Activated T-helper 1 cell treated with anti-CD3 and anti-CD28 coated beads, Interleukin-12 subunit alpha, Interleukin-12 subunit beta, Interleukin-2, Interleukin-4 antibody, amounts not matched to agents 30 ng/mL and 10 ng/mL and 1 ng/mL, durations not matched to agents 14 hours and 24 hours and 36 hours (primary cell): ENCODE measurements at regions not wholly inside any gene's neighbourhood (a gene's known extent, or its start where the extent isn't known, plus 50 kb on each side); places are given as distances from the start of the nearest gene placed in this dataset.

Source experiments
- DNase-seq: peaks from one replicate; pipeline ENCODE4 v3.0.0; 2021; ENCODE audit warnings: low spot score
- H3K27ac Mint-ChIP-seq: one replicate; pipeline ENCODE4 v1.8.0; 2021; ENCODE audit warnings: mild to moderate bottlenecking, mixed read lengths
- H3K27me3 Mint-ChIP-seq: one replicate; pipeline ENCODE4 v1.8.0; 2022; ENCODE audit warnings: mild to moderate bottlenecking, moderate library complexity, mixed read lengths; ENCODE audit not compliant: insufficient read depth
- H3K36me3 Mint-ChIP-seq: one replicate; pipeline ENCODE4 v1.8.0; 2021; ENCODE audit warnings: low read depth, mixed read lengths
- H3K4me1 Mint-ChIP-seq: one replicate; pipeline ENCODE4 v1.8.0; 2021; ENCODE audit warnings: low read depth, mixed read lengths
- H3K4me3 Mint-ChIP-seq: one replicate; pipeline ENCODE4 v1.8.0; 2021; ENCODE audit warnings: mild to moderate bottlenecking, moderate library complexity, mixed read lengths
- H3K9me3 Mint-ChIP-seq: one replicate; pipeline ENCODE4 v1.8.0; 2021; ENCODE audit warnings: mixed read lengths
- intact Hi-C: fragments of 100-400 bp; cut with micrococcal nuclease; formaldehyde crosslinking; loops from one replicate; pipeline ENCODE4 v1.15.1; 2024

DNA sequence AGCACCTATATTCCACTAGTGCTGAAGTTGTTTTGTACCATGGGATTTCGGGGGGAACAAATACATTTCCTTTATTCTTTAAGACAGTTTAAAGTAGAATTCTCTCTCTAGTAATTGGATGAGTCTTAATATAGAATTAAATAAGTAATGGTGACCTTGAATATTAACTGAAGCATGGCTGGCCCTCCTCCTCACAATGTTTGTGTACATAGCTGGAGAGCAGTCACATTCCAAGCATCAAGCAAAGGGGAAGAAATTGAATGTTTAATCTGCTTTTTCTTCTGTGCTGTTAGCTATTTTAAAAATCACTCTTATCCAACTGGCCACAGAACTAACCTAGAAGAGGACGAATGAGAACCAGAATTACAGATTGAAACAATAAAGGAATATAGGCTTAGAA, 906.9 kb downstream of the CCSER2 start:
- no peak for DNase-seq
- H3K4me1 Mint-ChIP-seq, result no peaks in the 10 kb centered on the region
- peaks cover under 1% of the 10 kb centered on the region for H3K27me3 Mint-ChIP-seq
- intact Hi-C loops, result no loop called here
- no peak overlapping the region for H3K27ac Mint-ChIP-seq
- H3K4me3 Mint-ChIP-seq, result no peak overlapping the region
- no peaks in the 10 kb centered on the region for H3K36me3 Mint-ChIP-seq
- H3K9me3 Mint-ChIP-seq, result no peaks in the 10 kb centered on the region

GRCh38 chr10:85238676-85239075, 910.3 kb downstream of the CCSER2 start:
- no peaks in the 10 kb centered on the region for H3K36me3 Mint-ChIP-seq

DNA sequence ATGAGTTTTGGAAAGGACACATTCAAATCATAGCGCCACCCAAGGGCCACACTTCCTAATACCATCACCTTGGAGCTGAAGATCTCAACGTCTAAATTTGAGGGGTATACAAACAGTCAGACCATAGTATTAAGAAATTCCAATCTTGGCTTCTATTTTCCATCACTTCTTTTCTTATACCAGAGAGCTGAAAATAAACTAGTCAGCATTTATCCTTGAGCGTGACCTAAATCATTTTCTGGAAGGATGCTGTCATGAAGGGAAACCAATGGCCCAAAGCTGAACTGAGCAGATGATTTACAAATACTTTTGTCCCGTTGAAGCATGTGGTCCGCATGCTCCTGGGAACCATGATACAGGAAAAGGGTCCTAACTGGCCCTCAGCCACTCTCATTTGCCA, 921.9 kb downstream of the CCSER2 start:
- H3K36me3 Mint-ChIP-seq, result no peaks in the 10 kb centered on the region
- no peaks in the 10 kb centered on the region for H3K27me3 Mint-ChIP-seq
- H3K4me3 Mint-ChIP-seq, result no peak overlapping the region
- no peak overlapping the region for H3K27ac Mint-ChIP-seq
- intact Hi-C loops, result no loop called here
- no peak for DNase-seq
- no peaks in the 10 kb centered on the region for H3K4me1 Mint-ChIP-seq
- no peaks in the 10 kb centered on the region for H3K9me3 Mint-ChIP-seq

More at GRCh38 chr10:85238676-85239075, 910.3 kb downstream of the CCSER2 start:
- Mint-ChIP-seq H3K27me3 (no peaks in the 10 kb centered on the region), H3K4me1 (no peaks in the 10 kb centered on the region), H3K4me3 (no peak overlapping the region), H3K27ac (no peak overlapping the region), H3K9me3 (no peaks in the 10 kb centered on the region)
- no peak for DNase-seq
- intact Hi-C loops, result no loop called here

DNA sequence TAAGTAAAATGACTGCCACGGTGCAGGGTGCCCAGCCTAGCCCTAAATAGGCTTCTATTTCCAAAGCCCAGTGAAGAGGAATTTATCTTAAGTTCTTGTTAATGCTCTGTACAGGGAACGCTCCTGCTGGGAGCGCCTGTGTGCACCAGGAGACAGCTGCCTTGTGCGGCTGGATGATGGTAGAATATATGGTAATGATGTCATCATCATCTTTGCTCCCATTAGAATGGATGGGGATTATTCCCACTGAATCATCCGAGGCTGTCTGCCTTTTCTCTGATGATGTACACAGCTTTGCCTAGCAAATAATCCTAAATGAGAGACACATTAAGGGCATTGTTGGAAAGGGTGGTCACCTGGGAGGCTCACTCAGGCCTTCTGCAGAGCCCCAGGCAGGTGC, 928.1 kb downstream of the CCSER2 start:
- Mint-ChIP-seq H3K36me3 (no peaks in the 10 kb centered on the region), H3K4me1 (no peaks in the 10 kb centered on the region), H3K9me3 (no peaks in the 10 kb centered on the region), H3K27ac (no peak overlapping the region), H3K4me3 (no peak overlapping the region), H3K27me3 (no peaks in the 10 kb centered on the region)
- DNase-seq, result no peak
- intact Hi-C loops, result no loop called here

DNA sequence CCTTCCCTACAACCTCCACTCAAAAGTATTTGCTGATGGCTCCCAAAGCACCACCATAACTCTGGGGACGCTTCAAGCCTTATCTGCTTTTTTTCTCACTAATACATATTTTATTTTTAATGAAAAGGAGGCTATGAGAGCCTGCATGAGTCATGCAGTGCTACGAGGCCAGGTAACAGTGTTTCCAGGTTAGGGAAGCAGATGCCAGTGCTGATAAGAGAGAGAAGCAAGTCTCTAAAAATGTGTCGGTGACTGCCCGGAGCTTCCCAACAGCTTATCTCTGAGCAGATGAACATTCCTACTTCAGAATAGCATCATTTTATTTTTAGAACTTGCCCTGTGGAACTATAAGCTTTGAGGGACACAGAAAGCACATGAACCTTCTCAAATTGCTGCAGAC, 931.5 kb downstream of the CCSER2 start:
- Mint-ChIP-seq H3K4me3 (no peak overlapping the region), H3K27ac (no peak overlapping the region), H3K4me1 (no peaks in the 10 kb centered on the region), H3K27me3 (no peaks in the 10 kb centered on the region), H3K36me3 (no peaks in the 10 kb centered on the region), H3K9me3 (no peaks in the 10 kb centered on the region)
- DNase-seq, result no peak
- intact Hi-C loops, result no loop called here

- Mint-ChIP-seq H3K9me3 (no peaks in the 10 kb centered on the region), H3K27me3 (no peaks in the 10 kb centered on the region), H3K36me3 (no peaks in the 10 kb centered on the region), H3K27ac (no peak overlapping the region), H3K4me1 (no peaks in the 10 kb centered on the region), H3K4me3 (no peak overlapping the region)
- no peak for DNase-seq
- intact Hi-C loops, result no loop called here
Observed at GRCh38 chr10:85262992-85263391, 934.6 kb downstream of the CCSER2 start.

- DNase-seq, result no peak
- Mint-ChIP-seq H3K4me1 (no peaks in the 10 kb centered on the region), H3K4me3 (no peak overlapping the region)
Observed at GRCh38 chr10:85265121-85265520, 936.7 kb downstream of the CCSER2 start.

GRCh38 chr10:85266808-85267207, 938.4 kb downstream of the CCSER2 start:
- H3K27me3 Mint-ChIP-seq, result no peaks in the 10 kb centered on the region
- no peak for DNase-seq
- intact Hi-C loops, result no loop called here
- no peak overlapping the region for H3K4me3 Mint-ChIP-seq
- peaks cover 5% of the 10 kb centered on the region for H3K9me3 Mint-ChIP-seq
- H3K36me3 Mint-ChIP-seq, result no peaks in the 10 kb centered on the region
- H3K4me1 Mint-ChIP-seq, result no peaks in the 10 kb centered on the region
- H3K27ac Mint-ChIP-seq, result no peak overlapping the region

More at GRCh38 chr10:85265121-85265520, 936.7 kb downstream of the CCSER2 start:
- Mint-ChIP-seq H3K9me3 (no peaks in the 10 kb centered on the region), H3K27me3 (no peaks in the 10 kb centered on the region), H3K27ac (no peak overlapping the region), H3K36me3 (no peaks in the 10 kb centered on the region)
- intact Hi-C loops, result no loop called here

GRCh38 chr10:85280014-85280413, 951.6 kb downstream of the CCSER2 start:
- intact Hi-C loops, result no loop called here
- H3K9me3 Mint-ChIP-seq, result no peaks in the 10 kb centered on the region
- no peak overlapping the region for H3K4me3 Mint-ChIP-seq
- DNase-seq, result no peak
- no peaks in the 10 kb centered on the region for H3K36me3 Mint-ChIP-seq
- no peaks in the 10 kb centered on the region for H3K27me3 Mint-ChIP-seq
- no peak overlapping the region for H3K27ac Mint-ChIP-seq
- H3K4me1 Mint-ChIP-seq, result no peaks in the 10 kb centered on the region

- Mint-ChIP-seq H3K4me1 (no peaks in the 10 kb centered on the region), H3K36me3 (no peaks in the 10 kb centered on the region), H3K4me3 (no peak overlapping the region), H3K27me3 (no peaks in the 10 kb centered on the region), H3K27ac (no peak overlapping the region), H3K9me3 (peaks cover 4% of the 10 kb centered on the region)
- intact Hi-C loops, result no loop called here
- no peak for DNase-seq
Observed at GRCh38 chr10:85284778-85285770, 956.7 kb downstream of the CCSER2 start.

- H3K9me3 Mint-ChIP-seq, result no peaks in the 10 kb centered on the region
Observed at GRCh38 chr10:85293483-85293882, 965.1 kb downstream of the CCSER2 start.

DNA sequence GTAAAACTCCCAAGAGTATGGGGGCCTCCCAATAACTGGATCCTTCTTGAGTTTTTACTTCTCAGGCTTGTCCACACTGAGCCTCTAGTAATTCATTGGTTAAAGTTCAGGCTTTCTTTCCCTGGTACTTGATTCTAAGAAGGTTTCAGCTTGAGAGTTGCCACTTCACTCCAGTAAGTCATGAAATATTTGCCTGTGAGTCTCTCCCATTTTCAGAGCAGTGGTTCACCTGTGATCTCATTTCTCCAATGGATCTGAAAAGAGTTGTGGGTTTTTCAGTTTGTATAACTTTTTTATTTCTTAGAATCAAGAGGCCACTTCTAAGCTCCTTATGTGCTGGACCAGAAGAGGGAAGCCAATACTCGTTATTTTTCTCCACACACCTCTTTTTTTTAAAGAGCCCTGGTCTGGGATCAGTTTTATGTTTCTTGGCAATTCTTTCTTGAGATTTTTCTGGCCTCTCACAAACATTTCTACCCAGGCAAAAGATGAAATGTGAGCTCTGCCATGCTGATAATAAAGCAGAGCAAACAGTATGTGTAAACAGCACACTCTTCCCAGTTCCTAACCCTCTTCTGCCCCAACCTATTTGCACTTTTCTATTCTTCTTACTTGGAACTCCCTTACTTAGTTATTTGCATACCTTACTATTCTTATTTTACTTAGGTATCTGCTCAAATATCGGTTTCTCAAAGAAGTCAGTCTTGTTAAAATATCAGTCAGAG, 983.4 kb downstream of the CCSER2 start:
- Mint-ChIP-seq H3K27ac (no peak overlapping the region), H3K4me1 (no peaks in the 10 kb centered on the region), H3K36me3 (no peaks in the 10 kb centered on the region), H3K9me3 (no peaks in the 10 kb centered on the region), H3K27me3 (no peaks in the 10 kb centered on the region), H3K4me3 (no peak overlapping the region)
- no peak for DNase-seq
- intact Hi-C loops, result no loop called here

More at GRCh38 chr10:85293483-85293882, 965.1 kb downstream of the CCSER2 start:
- no peaks in the 10 kb centered on the region for H3K36me3 Mint-ChIP-seq
- DNase-seq, result no peak
- H3K27me3 Mint-ChIP-seq, result no peaks in the 10 kb centered on the region
- H3K4me3 Mint-ChIP-seq, result no peak overlapping the region
- intact Hi-C loops, result no loop called here
- no peak overlapping the region for H3K27ac Mint-ChIP-seq
- H3K4me1 Mint-ChIP-seq, result no peaks in the 10 kb centered on the region

- Mint-ChIP-seq H3K4me3 (no peak overlapping the region), H3K27ac (no peak overlapping the region), H3K9me3 (no peaks in the 10 kb centered on the region), H3K4me1 (no peaks in the 10 kb centered on the region), H3K36me3 (no peaks in the 10 kb centered on the region), H3K27me3 (no peaks in the 10 kb centered on the region)
- DNase-seq, result no peak
- intact Hi-C loops, result no loop called here
Observed at GRCh38 chr10:85315657-85316056, 987.3 kb downstream of the CCSER2 start.
